GM23338 (cell line): ENCODE measurements at regions not wholly inside any gene's neighbourhood (a gene's known extent, or its start where the extent isn't known, plus 50 kb on each side); places are given as distances from the start of the nearest gene placed in this dataset.

Experiments used
- CREB1 ChIP-seq: fragments of 250-450 bp; sonication (Bioruptor Pico); IDR thresholded peaks from 2 replicates; pipeline ENCODE4 v1.5.0; 2020; ENCODE audit warnings: low read depth, mild to moderate bottlenecking, moderate library complexity
- EZH2 ChIP-seq: fragments of 200-600 bp; sonication (generic); IDR thresholded peaks from one replicate; pipeline ENCODE4 v1.8.0; 2017; ENCODE audit warnings: antibody characterized with exemption, mild to moderate bottlenecking, low read depth; ENCODE audit not compliant: unreplicated experiment
- EZH2phosphoT487 ChIP-seq: fragments of 200-600 bp; sonication (generic); IDR thresholded peaks from one replicate; pipeline ENCODE4 v1.8.1; 2018; ENCODE audit warnings: antibody characterized with exemption; ENCODE audit not compliant: unreplicated experiment
- JUNB ChIP-seq: IDR thresholded peaks from one replicate; pipeline ENCODE4 v1.6.1; 2016; ENCODE audit warnings: antibody characterized with exemption; ENCODE audit not compliant: unreplicated experiment
- NANOG ChIP-seq: IDR thresholded peaks from 2 replicates; pipeline ENCODE4 v1.6.1; 2016; ENCODE audit warnings: antibody characterized with exemption, borderline replicate concordance
- POLR2AphosphoS5 ChIP-seq: IDR thresholded peaks from 2 replicates; pipeline ENCODE4 v1.6.1; 2016; ENCODE audit warnings: antibody characterized with exemption, low read depth
- STAT1 ChIP-seq: IDR thresholded peaks from one replicate; pipeline ENCODE4 v1.6.1; 2016; ENCODE audit warnings: antibody characterized with exemption; ENCODE audit not compliant: unreplicated experiment
- ZNF114 ChIP-seq: fragments of 250-450 bp; sonication (Bioruptor Pico); IDR thresholded peaks from 2 replicates; pipeline ENCODE4 v1.5.0; 2020; ENCODE audit warnings: mild to moderate bottlenecking, moderate library complexity
- TF ChIP-seq, protein P1 (sequence below), 2 experiments: fragments of 200-600 bp in 1 of 2; sonication (generic) in 1 of 2; conservative IDR thresholded peaks; 2 replicates each; pipeline versions ENCODE4 v1.5.1 to v1.6.1; 2016 to 2017; ENCODE audit warnings: antibody characterized with exemption in 2 of 2, low read depth in 2 of 2, mild to moderate bottlenecking in 2 of 2, moderate library complexity in 1 of 2
- TF ChIP-seq, protein P2 (sequence below): IDR thresholded peaks from 2 replicates; pipeline ENCODE4 v1.6.1; 2016; ENCODE audit warnings: antibody characterized with exemption
- TF ChIP-seq, protein P3 (sequence below): IDR thresholded peaks from one replicate; pipeline ENCODE4 v1.6.1; 2018; ENCODE audit warnings: antibody characterized with exemption; ENCODE audit not compliant: unreplicated experiment

DNA sequence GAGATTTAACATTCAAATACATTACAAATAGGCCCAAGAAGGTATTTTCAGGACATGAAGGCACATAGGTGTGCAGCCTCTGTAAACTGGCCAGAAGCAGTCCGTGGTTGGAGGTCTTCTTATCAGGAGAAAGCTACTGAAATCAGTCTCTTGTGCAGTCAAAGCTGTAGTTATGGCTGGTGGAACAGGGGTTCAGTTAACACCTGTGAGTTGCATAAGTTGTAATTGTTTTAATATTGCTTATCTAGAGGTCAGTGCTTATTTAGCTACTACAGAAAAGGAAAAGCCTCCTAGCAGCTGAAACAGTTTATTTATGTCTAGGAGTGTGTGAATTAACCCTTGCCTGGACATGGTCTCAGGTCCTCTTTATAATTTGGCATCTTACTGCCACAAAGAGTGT lies 377.6 kb upstream of the MDGA2 start:
- no peak for TF ChIP-seq POLR2AphosphoS5
- TF ChIP-seq, protein P1, sequence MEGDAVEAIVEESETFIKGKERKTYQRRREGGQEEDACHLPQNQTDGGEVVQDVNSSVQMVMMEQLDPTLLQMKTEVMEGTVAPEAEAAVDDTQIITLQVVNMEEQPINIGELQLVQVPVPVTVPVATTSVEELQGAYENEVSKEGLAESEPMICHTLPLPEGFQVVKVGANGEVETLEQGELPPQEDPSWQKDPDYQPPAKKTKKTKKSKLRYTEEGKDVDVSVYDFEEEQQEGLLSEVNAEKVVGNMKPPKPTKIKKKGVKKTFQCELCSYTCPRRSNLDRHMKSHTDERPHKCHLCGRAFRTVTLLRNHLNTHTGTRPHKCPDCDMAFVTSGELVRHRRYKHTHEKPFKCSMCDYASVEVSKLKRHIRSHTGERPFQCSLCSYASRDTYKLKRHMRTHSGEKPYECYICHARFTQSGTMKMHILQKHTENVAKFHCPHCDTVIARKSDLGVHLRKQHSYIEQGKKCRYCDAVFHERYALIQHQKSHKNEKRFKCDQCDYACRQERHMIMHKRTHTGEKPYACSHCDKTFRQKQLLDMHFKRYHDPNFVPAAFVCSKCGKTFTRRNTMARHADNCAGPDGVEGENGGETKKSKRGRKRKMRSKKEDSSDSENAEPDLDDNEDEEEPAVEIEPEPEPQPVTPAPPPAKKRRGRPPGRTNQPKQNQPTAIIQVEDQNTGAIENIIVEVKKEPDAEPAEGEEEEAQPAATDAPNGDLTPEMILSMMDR (conservative IDR thresholded peaks at IDR 0.05; ENCODE audit: low read depth in 2 of 2) = no peak
- TF ChIP-seq, protein P2, sequence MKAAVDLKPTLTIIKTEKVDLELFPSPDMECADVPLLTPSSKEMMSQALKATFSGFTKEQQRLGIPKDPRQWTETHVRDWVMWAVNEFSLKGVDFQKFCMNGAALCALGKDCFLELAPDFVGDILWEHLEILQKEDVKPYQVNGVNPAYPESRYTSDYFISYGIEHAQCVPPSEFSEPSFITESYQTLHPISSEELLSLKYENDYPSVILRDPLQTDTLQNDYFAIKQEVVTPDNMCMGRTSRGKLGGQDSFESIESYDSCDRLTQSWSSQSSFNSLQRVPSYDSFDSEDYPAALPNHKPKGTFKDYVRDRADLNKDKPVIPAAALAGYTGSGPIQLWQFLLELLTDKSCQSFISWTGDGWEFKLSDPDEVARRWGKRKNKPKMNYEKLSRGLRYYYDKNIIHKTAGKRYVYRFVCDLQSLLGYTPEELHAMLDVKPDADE = no peak
- TF ChIP-seq EZH2 = no peak
- no peak for TF ChIP-seq CREB1 (CRISPR knock-in tag)
- TF ChIP-seq, protein P3, sequence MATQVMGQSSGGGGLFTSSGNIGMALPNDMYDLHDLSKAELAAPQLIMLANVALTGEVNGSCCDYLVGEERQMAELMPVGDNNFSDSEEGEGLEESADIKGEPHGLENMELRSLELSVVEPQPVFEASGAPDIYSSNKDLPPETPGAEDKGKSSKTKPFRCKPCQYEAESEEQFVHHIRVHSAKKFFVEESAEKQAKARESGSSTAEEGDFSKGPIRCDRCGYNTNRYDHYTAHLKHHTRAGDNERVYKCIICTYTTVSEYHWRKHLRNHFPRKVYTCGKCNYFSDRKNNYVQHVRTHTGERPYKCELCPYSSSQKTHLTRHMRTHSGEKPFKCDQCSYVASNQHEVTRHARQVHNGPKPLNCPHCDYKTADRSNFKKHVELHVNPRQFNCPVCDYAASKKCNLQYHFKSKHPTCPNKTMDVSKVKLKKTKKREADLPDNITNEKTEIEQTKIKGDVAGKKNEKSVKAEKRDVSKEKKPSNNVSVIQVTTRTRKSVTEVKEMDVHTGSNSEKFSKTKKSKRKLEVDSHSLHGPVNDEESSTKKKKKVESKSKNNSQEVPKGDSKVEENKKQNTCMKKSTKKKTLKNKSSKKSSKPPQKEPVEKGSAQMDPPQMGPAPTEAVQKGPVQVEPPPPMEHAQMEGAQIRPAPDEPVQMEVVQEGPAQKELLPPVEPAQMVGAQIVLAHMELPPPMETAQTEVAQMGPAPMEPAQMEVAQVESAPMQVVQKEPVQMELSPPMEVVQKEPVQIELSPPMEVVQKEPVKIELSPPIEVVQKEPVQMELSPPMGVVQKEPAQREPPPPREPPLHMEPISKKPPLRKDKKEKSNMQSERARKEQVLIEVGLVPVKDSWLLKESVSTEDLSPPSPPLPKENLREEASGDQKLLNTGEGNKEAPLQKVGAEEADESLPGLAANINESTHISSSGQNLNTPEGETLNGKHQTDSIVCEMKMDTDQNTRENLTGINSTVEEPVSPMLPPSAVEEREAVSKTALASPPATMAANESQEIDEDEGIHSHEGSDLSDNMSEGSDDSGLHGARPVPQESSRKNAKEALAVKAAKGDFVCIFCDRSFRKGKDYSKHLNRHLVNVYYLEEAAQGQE = no peak
- no peak for TF ChIP-seq JUNB
- TF ChIP-seq STAT1 = no peak
- TF ChIP-seq EZH2phosphoT487 = no peak
- no peak for TF ChIP-seq NANOG
- TF ChIP-seq ZNF114 = no peak
